K562 (cell line): ENCODE measurements at regions not wholly inside any gene's neighbourhood (a gene's known extent, or its start where the extent isn't known, plus 50 kb on each side); places are given as distances from the start of the nearest gene placed in this dataset.

Source experiments
- ATAC-seq: fragments of 200-7000 bp; cut with Tn5 transposase; 3 replicates; pipeline ENCODE4 v1.9.1; 2020; ENCODE audit warnings: moderate library complexity
- BruUV-seq: library from RNA; stranded (reverse); fragments of 400-500 nt; replicated peaks from 2 replicates; lab custom pipeline; 2021; lab: Mats Ljungman, UMichigan
- CTCF ChIA-PET: fragments of 300-600 bp; formaldehyde crosslinking; extraction: SDS; loops from one replicate; lab custom pipeline; 2021; ENCODE audit warnings: low intra/inter-chr PET ratio; lab: Yijun Ruan, JAX
- POLR2A ChIA-PET: fragments of 300-600, 350-650 bp; sonication (Branson Sonifier 250); formaldehyde crosslinking; extraction: SDS; loops from one replicate; lab custom pipeline; 2021; ENCODE audit warnings: antibody characterized with exemption, inconsistent platforms; lab: Yijun Ruan, JAX
- DNase-seq, 4 experiments: peaks; one replicate each; pipeline versions ENCODE4 v3.0.0 to v3.0.0-alpha.2; 2011 to 2018; ENCODE audit warnings: low spot score in 3 of 4, mixed read lengths in 3 of 4; ENCODE audit errors: extremely low read depth in 1 of 4
- FAIRE-seq: peaks from 2 replicates; lab custom pipeline; 2011; peaks lifted over from hg19 to GRCh38; lab: Jason Lieb, UNC
- H2AFZ ChIP-seq: 2 replicates; pipeline ENCODE4 v1.6.0; 2011; ENCODE audit warnings: low read depth, low read length, control low read depth, inconsistent platforms
- H3K27ac ChIP-seq: fragments of 200-600 bp; 3 replicates; pipeline ENCODE4 v1.8.0; 2011; ENCODE audit warnings: low read depth, mild to moderate bottlenecking, control low read depth, inconsistent platforms, low read length, moderate library complexity, mixed read lengths; ENCODE audit errors: extremely low read depth
- H3K27me3 ChIP-seq, 2 experiments: fragments of 300-600 bp in 1 of 2; 2 replicates in 1 of 2; 3 replicates in 1 of 2; pipeline versions ENCODE4 v1.6.0 to v1.8.0; 2011; ENCODE audit warnings: inconsistent platforms in 2 of 2, low read length in 2 of 2, mild to moderate bottlenecking in 1 of 2, mixed read lengths in 1 of 2, moderate library complexity in 1 of 2; ENCODE audit not compliant: control insufficient read depth in 2 of 2, insufficient read depth in 2 of 2
- H3K36me3 ChIP-seq: fragments of 300-600 bp; 3 replicates; pipeline ENCODE4 v1.8.0; 2011; ENCODE audit warnings: mild to moderate bottlenecking, low read length, inconsistent platforms; ENCODE audit not compliant: control insufficient read depth, insufficient read depth
- H3K4me1 ChIP-seq, 2 experiments: fragments of 200-600 bp in 1 of 2; replicated peaks in 1 of 2; 2 replicates in 1 of 2; 3 replicates in 1 of 2; pipeline versions ENCODE4 v1.5.1 to v1.8.0; 2011; ENCODE audit warnings: inconsistent platforms in 2 of 2, low read length in 2 of 2, mild to moderate bottlenecking in 1 of 2, mixed read lengths in 1 of 2, moderate library complexity in 1 of 2; ENCODE audit not compliant: control insufficient read depth in 2 of 2, insufficient read depth in 2 of 2
- H3K4me2 ChIP-seq: 2 replicates; pipeline ENCODE4 v1.6.1; 2011; ENCODE audit warnings: low read length, control low read depth, inconsistent platforms, mixed read lengths; ENCODE audit not compliant: insufficient read depth
- H3K4me3 ChIP-seq: fragments of 200-600 bp; sonication (generic), shearing (Covaris generic); 2 replicates; pipeline ENCODE4 v1.5.1; 2016; ENCODE audit warnings: control low read depth, inconsistent platforms
- H3K79me2 ChIP-seq: fragments of 200-600 bp; 3 replicates; pipeline ENCODE4 v1.8.0; 2011; ENCODE audit warnings: low read length, inconsistent platforms; ENCODE audit not compliant: control insufficient read depth, insufficient read depth
- H3K9ac ChIP-seq, 2 experiments: 2 replicates each; pipeline versions ENCODE4 v1.6.0 to v1.6.1; 2011; ENCODE audit warnings: low read depth in 2 of 2, low read length in 2 of 2, control low read depth in 1 of 2, inconsistent platforms in 1 of 2, mild to moderate bottlenecking in 1 of 2, mixed read lengths in 1 of 2; ENCODE audit not compliant: insufficient read depth in 1 of 2
- H3K9me1 ChIP-seq: one replicate; pipeline ENCODE4 v1.6.0; 2011; ENCODE audit warnings: inconsistent platforms, mild to moderate bottlenecking, low read length, moderate library complexity; ENCODE audit not compliant: control insufficient read depth, insufficient read depth
- H3K9me3 ChIP-seq: replicated peaks from 2 replicates; pipeline ENCODE4 v1.5.1; 2011; ENCODE audit warnings: low read depth, low read length, inconsistent platforms; ENCODE audit not compliant: control insufficient read depth, insufficient read depth
- H4K20me1 ChIP-seq: replicated peaks from 2 replicates; pipeline ENCODE4 v1.6.1; 2011; ENCODE audit warnings: low read length, inconsistent platforms, mixed read lengths; ENCODE audit not compliant: control insufficient read depth, insufficient read depth
- ATF1 ChIP-seq, 2 experiments: fragments of 450-650 bp in 1 of 2; IDR thresholded peaks; 2 replicates each; pipeline ENCODE4 v1.6.1; 2016; ENCODE audit warnings: missing compliant biosample characterization in 1 of 2, missing genetic modification characterization in 1 of 2
- BRF2 ChIP-seq: IDR thresholded peaks from 3 replicates; pipeline ENCODE4 v1.6.1; 2011; ENCODE audit warnings: borderline replicate concordance, mild to moderate bottlenecking; ENCODE audit not compliant: insufficient read length, insufficient read depth
- C11orf30 ChIP-seq: fragments of 450-650 bp; IDR thresholded peaks from 2 replicates; pipeline ENCODE4 v1.6.1; 2016; ENCODE audit warnings: low read depth, mild to moderate bottlenecking
- CBFA2T3 ChIP-seq: fragments of 450-650 bp; IDR thresholded peaks from 2 replicates; pipeline ENCODE4 v1.6.1; 2017
- CBX1 ChIP-seq: sonication (generic); IDR thresholded peaks from 2 replicates; pipeline ENCODE4 v1.6.1; 2016; ENCODE audit warnings: antibody characterized with exemption, low read depth, mild to moderate bottlenecking
- CHD1 ChIP-seq: fragments of 200-600 bp; sonication (generic); IDR thresholded peaks from one replicate; pipeline ENCODE4 v1.6.1; 2012; ENCODE audit warnings: mild to moderate bottlenecking, moderate library complexity, low read length, inconsistent platforms
- DIDO1 ChIP-seq: fragments of 450-650 bp; IDR thresholded peaks from 2 replicates; pipeline ENCODE4 v1.6.1; 2016; ENCODE audit warnings: low read depth, missing biosample characterization, missing genetic modification characterization
- GABPA ChIP-seq: fragments of 200-800 bp; sonication (Bioruptor generic); conservative IDR thresholded peaks from 2 replicates; pipeline ENCODE4 v1.6.1; 2016; ENCODE audit warnings: low read depth, missing genetic modification characterization, missing compliant biosample characterization
- HDAC1 ChIP-seq, 2 experiments: fragments of 450-650 bp; IDR thresholded peaks; 2 replicates each; pipeline ENCODE4 v1.6.1; 2016 to 2017; ENCODE audit warnings: inconsistent platforms in 1 of 2, mild to moderate bottlenecking in 1 of 2, moderate library complexity in 1 of 2
- MCM7 ChIP-seq, 2 experiments: fragments of 450-650 bp; IDR thresholded peaks; 2 replicates each; pipeline ENCODE4 v1.6.1; 2016 to 2018
- NCOA6 ChIP-seq: fragments of 450-650 bp; IDR thresholded peaks from 2 replicates; pipeline ENCODE4 v1.6.1; 2017; ENCODE audit warnings: mild to moderate bottlenecking
- NFRKB ChIP-seq: fragments of 450-650 bp; IDR thresholded peaks from 2 replicates; pipeline ENCODE4 v1.6.1; 2016; ENCODE audit warnings: low read depth
- OTX1 ChIP-seq: fragments of 450-650 bp; formaldehyde crosslinking; IDR thresholded peaks from 2 replicates; pipeline ENCODE4 v1.4.0; 2022; ENCODE audit warnings: mild to moderate bottlenecking
- PRMT5 ChIP-seq: sonication (generic); formaldehyde crosslinking; IDR thresholded peaks from 2 replicates; pipeline ENCODE4 v1.5.0; 2020; ENCODE audit warnings: missing genetic modification reagents
- SRSF7 ChIP-seq: fragments of 200-400 bp; formaldehyde crosslinking; optimal IDR thresholded peaks from 2 replicates; pipeline ENCODE3; 2017; ENCODE audit warnings: mild to moderate bottlenecking, low read depth, low read length
- THRB ChIP-seq: fragments of 450-650 bp; formaldehyde crosslinking; conservative IDR thresholded peaks from 2 replicates; pipeline ENCODE4 v1.4.0; 2022; ENCODE audit warnings: mild to moderate bottlenecking, missing genetic modification characterization
- U2AF2 ChIP-seq: fragments of 200-400 bp; formaldehyde crosslinking; optimal IDR thresholded peaks from 2 replicates; pipeline ENCODE3; 2017; ENCODE audit warnings: low read depth, mild to moderate bottlenecking, low read length
- ZNF280B ChIP-seq: fragments of 250-450 bp; sonication (Bioruptor Pico); IDR thresholded peaks from 2 replicates; pipeline ENCODE4 v1.5.1; 2021; ENCODE audit warnings: mild to moderate bottlenecking
- ZNF316 ChIP-seq: fragments of 450-650 bp; IDR thresholded peaks from 2 replicates; pipeline ENCODE4 v1.6.1; 2016
- ZNF655 ChIP-seq: fragments of 250-450 bp; sonication (Bioruptor Pico); IDR thresholded peaks from 2 replicates; pipeline ENCODE4 v1.5.0; 2021
- WGBS: fragments of 100-300 bp; shearing (Covaris generic); methylation state at CpG from one replicate; pipeline ENCODE4 v1.1.6; 2016; ENCODE audit warnings: low coverage, mixed read lengths; ENCODE audit not compliant: insufficient coverage; ENCODE audit errors: missing lambda C conversion rate; 5-methylcytosine and 5-hydroxymethylcytosine counted together
- in situ Hi-C: fragments of 300-500 bp; cut with MboI; formaldehyde crosslinking; loops from 4 replicates; pipeline ENCODE4 v1.15.0; 2018; ENCODE audit warnings: inconsistent platforms, mixed read lengths
- intact Hi-C: fragments of 100-400 bp; cut with micrococcal nuclease; formaldehyde crosslinking; loops from 2 replicates; pipeline ENCODE4 v1.14.2; 2022

- TF ChIP-seq CBX1, result no peak
- no peak for TF ChIP-seq PRMT5 (CRISPR knock-in tag)
- no peak for TF ChIP-seq ATF1 (CRISPR knock-in tag; IDR thresholded peaks at IDR 0.05)
- TF ChIP-seq ATF1 (tag; IDR thresholded peaks at IDR 0.05), result no peak
- no peak for TF ChIP-seq MCM7 (IDR thresholded peaks at IDR 0.05)
These were observed 121.0 kb upstream of the LSM14A start (continued) for GRCh38 chr19:34051255-34051654.

- POLR2A ChIA-PET, result no interaction called here
- intact Hi-C loops, result no loop called here
- 0% methylated on average over 1 of the region's 1 CpG for WGBS
- TF ChIP-seq ZNF280B (CRISPR knock-in tag) (no peak), CBFA2T3 (no peak), BRF2 (no peak), C11orf30 (no peak), DIDO1 (tag) (no peak), ZNF655 (CRISPR knock-in tag) (no peak), GABPA (tag) (no peak), U2AF2 (no peak), OTX1 (CRISPR knock-in tag) (no peak), NCOA6 (no peak), NFRKB (no peak), HDAC1 (IDR thresholded peaks at IDR 0.05) (0 out of 4 replicates have a peak, but pooled peaks of 1 of the 2 experiments have one; percentile 27), CHD1 (no peak), SRSF7 (no peak), THRB (CRISPR knock-in tag) (0 out of 2 replicates have a peak, but pooled peaks have one; percentile 31), ZNF316 (no peak)
These were observed 115.1 kb upstream of the LSM14A start for GRCh38 chr19:34057155-34057554.

More at GRCh38 chr19:34057155-34057554, 115.1 kb upstream of the LSM14A start:
- Histone ChIP-seq H3K36me3 (no peaks in the 10 kb centered on the region), H3K4me1 (no peaks in the 10 kb centered on the region), H3K9me3 (no peaks in the 10 kb centered on the region), H3K4me2 (no peak overlapping the region), H3K9me1 (no peaks in the 10 kb centered on the region), H3K79me2 (no peaks in the 10 kb centered on the region), H3K9ac (no peak overlapping the region), H4K20me1 (no peaks in the 10 kb centered on the region), H3K4me3 (no peak overlapping the region), H2AFZ (no peak overlapping the region), H3K27ac (no peak overlapping the region), H3K27me3 (peaks cover 0 to 31% of the 10 kb centered on the region in 2 experiments; a peak in 2 of 5 replicates)
- in situ Hi-C loops, result no loop called here
- no TSS peak for BruUV-seq
- FAIRE-seq (no peak), ATAC-seq (no peak), DNase-seq (no peak)
- CTCF ChIA-PET, result no interaction called here
